ENCODE measurements at regions not wholly inside any gene's neighbourhood (a gene's known extent, or its start where the extent isn't known, plus 50 kb on each side); places are given as distances from the start of the nearest gene placed in this dataset.
"Not testable (repeated sequence)": the region's sequence is repeated elsewhere in the genome, so short reads cannot be mapped to it uniquely, and the experiment has no call there.

- no peak overlapping the region for H3K27ac ChIP-seq (ENCODE audit: low read depth)
- 88% methylated on average over 4 of the region's 4 CpGs for WGBS
- no peak for DNase-seq (ENCODE audit: extremely low spot score)
- H3K4me3 ChIP-seq (ENCODE audit: low read depth, low read length): no peak overlapping the region
- H3K36me3 ChIP-seq (ENCODE audit: insufficient read depth): no peaks in the 10 kb centered on the region
- no peaks in the 10 kb centered on the region for H3K4me1 ChIP-seq (ENCODE audit: insufficient read depth)
These were observed 125.8 kb upstream of the KCNH8 start for GRCh38 chr3:19022546-19022945.

GRCh38 chr3:19016851-19017250, 131.5 kb upstream of the KCNH8 start:
- Histone ChIP-seq H3K4me1 (ENCODE audit: insufficient read depth) (no peaks in the 10 kb centered on the region), H3K36me3 (ENCODE audit: insufficient read depth) (no peaks in the 10 kb centered on the region), H3K27ac (ENCODE audit: low read depth) (no peak overlapping the region), H3K4me3 (ENCODE audit: low read depth, low read length) (no peak overlapping the region)
- WGBS: 74% methylated on average over 2 of the region's 2 CpGs
- no peak for DNase-seq (ENCODE audit: extremely low spot score)

- Histone ChIP-seq H3K4me1 (ENCODE audit: insufficient read depth) (no peaks in the 10 kb centered on the region), H3K27ac (ENCODE audit: low read depth) (no peak overlapping the region), H3K4me3 (ENCODE audit: low read depth, low read length) (no peak overlapping the region), H3K36me3 (ENCODE audit: insufficient read depth) (no peaks in the 10 kb centered on the region)
- WGBS: 85% methylated on average over 1 of the region's 1 CpG
- no peak for DNase-seq (ENCODE audit: extremely low spot score)
These were observed 134.4 kb upstream of the KCNH8 start for GRCh38 chr3:19013879-19014278.

- Histone ChIP-seq H3K36me3 (ENCODE audit: insufficient read depth) (no peaks in the 10 kb centered on the region), H3K4me1 (ENCODE audit: insufficient read depth) (no peaks in the 10 kb centered on the region), H3K4me3 (ENCODE audit: low read depth, low read length) (no peak overlapping the region), H3K27ac (ENCODE audit: low read depth) (no peak overlapping the region)
- WGBS: 75% methylated on average over 3 of the region's 3 CpGs
- DNase-seq (ENCODE audit: extremely low spot score): no peak
These were observed 135.5 kb upstream of the KCNH8 start for GRCh38 chr3:19012846-19013245.

GRCh38 chr3:19002606-19003005, 145.7 kb upstream of the KCNH8 start:
- DNase-seq (ENCODE audit: extremely low spot score): no peak
- H3K4me1 ChIP-seq (ENCODE audit: insufficient read depth): no peaks in the 10 kb centered on the region
- no peak overlapping the region for H3K4me3 ChIP-seq (ENCODE audit: low read depth, low read length)
- 35% methylated on average over 1 of the region's 1 CpG for WGBS
- no peak overlapping the region for H3K27ac ChIP-seq (ENCODE audit: low read depth)
- H3K36me3 ChIP-seq (ENCODE audit: insufficient read depth): no peaks in the 10 kb centered on the region

GRCh38 chr3:18998069-18998468, 150.2 kb upstream of the KCNH8 start:
- H3K27ac ChIP-seq (ENCODE audit: low read depth): no peak overlapping the region
- H3K4me3 ChIP-seq (ENCODE audit: low read depth, low read length): no peak overlapping the region
- 64% methylated on average over 4 of the region's 4 CpGs for WGBS
- DNase-seq (ENCODE audit: extremely low spot score): no peak
- no peaks in the 10 kb centered on the region for H3K36me3 ChIP-seq (ENCODE audit: insufficient read depth)
- no peaks in the 10 kb centered on the region for H3K4me1 ChIP-seq (ENCODE audit: insufficient read depth)

- H3K27ac ChIP-seq (ENCODE audit: low read depth): no peak overlapping the region
- DNase-seq (ENCODE audit: extremely low spot score): no peak
- no peaks in the 10 kb centered on the region for H3K4me1 ChIP-seq (ENCODE audit: insufficient read depth)
- WGBS: 97% methylated on average over 1 of the region's 1 CpG
- no peaks in the 10 kb centered on the region for H3K36me3 ChIP-seq (ENCODE audit: insufficient read depth)
- no peak overlapping the region for H3K4me3 ChIP-seq (ENCODE audit: low read depth, low read length)
These were observed 155.6 kb upstream of the KCNH8 start for GRCh38 chr3:18992709-18993108.

- no peak for DNase-seq (ENCODE audit: extremely low spot score)
- Histone ChIP-seq H3K4me3 (ENCODE audit: low read depth, low read length) (no peak overlapping the region), H3K36me3 (ENCODE audit: insufficient read depth) (no peaks in the 10 kb centered on the region), H3K4me1 (ENCODE audit: insufficient read depth) (no peaks in the 10 kb centered on the region), H3K27ac (ENCODE audit: low read depth) (no peak overlapping the region)
- 38% methylated on average over 7 of the region's 7 CpGs for WGBS
These were observed 159.0 kb upstream of the KCNH8 start for GRCh38 chr3:18989237-18989795.

GRCh38 chr3:18988614-18989229, 159.6 kb upstream of the KCNH8 start:
- WGBS: 4% methylated on average over 4 of the region's 4 CpGs
- Histone ChIP-seq H3K4me3 (ENCODE audit: low read depth, low read length) (no peak overlapping the region), H3K4me1 (ENCODE audit: insufficient read depth) (no peaks in the 10 kb centered on the region), H3K36me3 (ENCODE audit: insufficient read depth) (no peaks in the 10 kb centered on the region), H3K27ac (ENCODE audit: low read depth) (no peak overlapping the region)
- no peak for DNase-seq (ENCODE audit: extremely low spot score)

- no peak for DNase-seq (ENCODE audit: extremely low spot score)
- Histone ChIP-seq H3K4me3 (ENCODE audit: low read depth, low read length) (no peak overlapping the region), H3K36me3 (ENCODE audit: insufficient read depth) (no peaks in the 10 kb centered on the region), H3K4me1 (ENCODE audit: insufficient read depth) (no peaks in the 10 kb centered on the region), H3K27ac (ENCODE audit: low read depth) (no peak overlapping the region)
- 39% methylated on average over 8 of the region's 8 CpGs for WGBS
These were observed 160.4 kb upstream of the KCNH8 start for GRCh38 chr3:18987862-18988447.

- no peak overlapping the region for H3K27ac ChIP-seq (ENCODE audit: low read depth)
- H3K4me3 ChIP-seq (ENCODE audit: low read depth, low read length): no peak overlapping the region
- no peaks in the 10 kb centered on the region for H3K4me1 ChIP-seq (ENCODE audit: insufficient read depth)
- no peaks in the 10 kb centered on the region for H3K36me3 ChIP-seq (ENCODE audit: insufficient read depth)
- no peak for DNase-seq (ENCODE audit: extremely low spot score)
These were observed 161.2 kb upstream of the KCNH8 start for GRCh38 chr3:18987070-18987469.

GRCh38 chr3:18982920-18983319, 165.4 kb upstream of the KCNH8 start:
- 58% methylated on average over 2 of the region's 2 CpGs for WGBS
- Histone ChIP-seq H3K36me3 (ENCODE audit: insufficient read depth) (no peaks in the 10 kb centered on the region), H3K4me3 (ENCODE audit: low read depth, low read length) (no peak overlapping the region), H3K27ac (ENCODE audit: low read depth) (no peak overlapping the region), H3K4me1 (ENCODE audit: insufficient read depth) (no peaks in the 10 kb centered on the region)
- DNase-seq (ENCODE audit: extremely low spot score): no peak

- WGBS: 85% methylated on average over 17 of the region's 17 CpGs
These were observed 172.2 kb upstream of the KCNH8 start for GRCh38 chr3:18976102-18976501.

GRCh38 chr3:18968120-18968519, 180.2 kb upstream of the KCNH8 start:
- Histone ChIP-seq H3K4me3 (ENCODE audit: low read depth, low read length) (no peak overlapping the region), H3K4me1 (ENCODE audit: insufficient read depth) (no peaks in the 10 kb centered on the region), H3K27ac (ENCODE audit: low read depth) (no peak overlapping the region), H3K36me3 (ENCODE audit: insufficient read depth) (no peaks in the 10 kb centered on the region)
- 61% methylated on average over 3 of the region's 3 CpGs for WGBS
- no peak for DNase-seq (ENCODE audit: extremely low spot score)

More at GRCh38 chr3:18976102-18976501, 172.2 kb upstream of the KCNH8 start:
- DNase-seq (ENCODE audit: extremely low spot score); H3K27ac ChIP-seq (ENCODE audit: low read depth); H3K4me1 ChIP-seq (ENCODE audit: insufficient read depth); H3K4me3 ChIP-seq (ENCODE audit: low read depth, low read length); H3K36me3 ChIP-seq (ENCODE audit: insufficient read depth): not testable (repeated sequence)

Data from urinary bladder (tissue), 3 donors.